ENCODE measurements at regions not wholly inside any gene's neighbourhood (a gene's known extent, or its start where the extent isn't known, plus 50 kb on each side); places are given as distances from the start of the nearest gene placed in this dataset.

DNA sequence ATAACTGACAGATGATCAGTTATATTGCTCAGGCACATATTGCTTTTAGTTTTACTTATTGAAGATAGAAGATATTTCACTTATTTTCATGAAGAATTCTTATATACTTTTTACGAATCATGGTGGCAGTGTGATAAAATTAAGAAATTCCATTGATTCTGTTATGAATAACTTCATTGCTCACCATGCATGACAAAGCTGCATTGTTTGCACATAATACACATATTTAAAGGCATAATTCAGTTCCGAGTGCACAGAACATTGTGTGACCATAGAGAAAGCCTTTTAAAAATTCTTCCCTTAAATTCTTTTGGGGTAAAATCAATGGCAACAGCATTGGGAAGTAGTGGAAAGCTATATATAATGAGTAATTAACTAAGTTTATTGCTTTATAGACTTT, 82.5 kb upstream of the NAALADL2 start:
- Histone ChIP-seq H3K9me3 (no peaks in the 10 kb centered on the region), H3K4me1 (no peaks in the 10 kb centered on the region), H3K4me3 (no peak overlapping the region), H3K27me3 (no peaks in the 10 kb centered on the region), H3K27ac (no peak overlapping the region), H3K36me3 (ENCODE audit: low read depth, missing control alignments) (no peaks in the 10 kb centered on the region)
- WGBS, 2 donors, result 58 to 81% methylated on average over 2 of the region's 2 CpGs
- intact Hi-C loops (cut with DNase I; ENCODE audit: low total_unique reads), result no loop called here
- TF ChIP-seq, protein P1, sequence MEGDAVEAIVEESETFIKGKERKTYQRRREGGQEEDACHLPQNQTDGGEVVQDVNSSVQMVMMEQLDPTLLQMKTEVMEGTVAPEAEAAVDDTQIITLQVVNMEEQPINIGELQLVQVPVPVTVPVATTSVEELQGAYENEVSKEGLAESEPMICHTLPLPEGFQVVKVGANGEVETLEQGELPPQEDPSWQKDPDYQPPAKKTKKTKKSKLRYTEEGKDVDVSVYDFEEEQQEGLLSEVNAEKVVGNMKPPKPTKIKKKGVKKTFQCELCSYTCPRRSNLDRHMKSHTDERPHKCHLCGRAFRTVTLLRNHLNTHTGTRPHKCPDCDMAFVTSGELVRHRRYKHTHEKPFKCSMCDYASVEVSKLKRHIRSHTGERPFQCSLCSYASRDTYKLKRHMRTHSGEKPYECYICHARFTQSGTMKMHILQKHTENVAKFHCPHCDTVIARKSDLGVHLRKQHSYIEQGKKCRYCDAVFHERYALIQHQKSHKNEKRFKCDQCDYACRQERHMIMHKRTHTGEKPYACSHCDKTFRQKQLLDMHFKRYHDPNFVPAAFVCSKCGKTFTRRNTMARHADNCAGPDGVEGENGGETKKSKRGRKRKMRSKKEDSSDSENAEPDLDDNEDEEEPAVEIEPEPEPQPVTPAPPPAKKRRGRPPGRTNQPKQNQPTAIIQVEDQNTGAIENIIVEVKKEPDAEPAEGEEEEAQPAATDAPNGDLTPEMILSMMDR (IDR thresholded peaks at IDR 0.05), result no peak
- TF ChIP-seq POLR2A (IDR thresholded peaks at IDR 0.05), result no peak
- no peak for DNase-seq

DNA sequence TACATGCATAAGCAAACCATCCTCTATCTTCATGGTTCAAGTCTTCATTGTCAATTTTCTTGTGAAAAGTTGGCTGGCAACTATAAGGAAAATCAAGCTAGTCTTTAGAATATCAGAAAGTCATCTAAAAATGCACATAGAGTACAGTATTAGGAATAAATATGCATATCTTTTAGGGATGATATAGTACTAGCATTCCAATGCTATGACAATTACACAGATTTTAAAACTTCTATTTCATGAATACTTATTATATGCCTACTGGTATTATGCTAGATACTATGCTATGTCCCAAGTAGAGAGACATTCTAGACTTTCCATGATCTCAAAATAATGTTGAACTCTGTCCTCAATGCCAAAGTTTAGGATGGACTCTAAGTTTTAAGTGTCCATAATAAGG, 81.3 kb upstream of the NAALADL2 start:
- no peak for DNase-seq
- H3K4me3 ChIP-seq, result no peak overlapping the region
- H3K4me1 ChIP-seq, result no peaks in the 10 kb centered on the region
- H3K27me3 ChIP-seq, result no peaks in the 10 kb centered on the region
- H3K36me3 ChIP-seq (ENCODE audit: low read depth, missing control alignments), result no peaks in the 10 kb centered on the region
- no peaks in the 10 kb centered on the region for H3K9me3 ChIP-seq
- no peak for TF ChIP-seq POLR2A (IDR thresholded peaks at IDR 0.05)
- TF ChIP-seq, protein P1 (IDR thresholded peaks at IDR 0.05), result no peak
- no peak overlapping the region for H3K27ac ChIP-seq
- intact Hi-C loops (cut with DNase I; ENCODE audit: low total_unique reads), result no loop called here

DNA sequence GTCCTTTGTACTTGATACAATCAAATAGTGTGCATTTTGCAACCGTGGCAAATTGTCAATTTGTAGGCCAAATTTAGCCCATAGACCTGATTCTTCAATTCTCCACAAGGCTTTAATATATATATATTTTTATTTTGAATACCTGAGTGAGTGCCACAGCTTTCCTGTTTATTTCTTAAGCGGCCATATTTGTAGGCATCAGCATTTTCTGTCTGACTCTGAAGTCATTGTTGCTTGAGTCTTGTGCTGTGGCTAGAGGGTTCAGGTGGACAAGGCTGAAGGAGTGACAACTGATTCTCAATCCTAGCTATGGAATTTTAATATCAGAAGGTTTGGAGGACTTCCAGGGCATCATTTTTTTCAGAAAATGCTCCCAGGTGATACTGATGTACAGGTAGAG, 75.6 kb upstream of the NAALADL2 start:
- Histone ChIP-seq H3K4me3 (no peak overlapping the region), H3K27me3 (no peaks in the 10 kb centered on the region), H3K36me3 (ENCODE audit: low read depth, missing control alignments) (no peaks in the 10 kb centered on the region), H3K27ac (no peak overlapping the region), H3K9me3 (no peaks in the 10 kb centered on the region), H3K4me1 (no peaks in the 10 kb centered on the region)
- no peak for TF ChIP-seq POLR2A (IDR thresholded peaks at IDR 0.05)
- 80 to 91% methylated on average over 2 of the region's 2 CpGs for whole genome bisulfite sequencing, 2 donors
- intact Hi-C loops (cut with DNase I; ENCODE audit: low total_unique reads), result no loop called here
- DNase-seq, result no peak

- intact Hi-C loops (cut with DNase I; ENCODE audit: low total_unique reads), result no loop called here
- WGBS, 2 donors, result 94% methylated on average over 4 of the region's 4 CpGs
These were observed 74.8 kb upstream of the NAALADL2 start for GRCh38 chr3:174784206-174784934.

DNA sequence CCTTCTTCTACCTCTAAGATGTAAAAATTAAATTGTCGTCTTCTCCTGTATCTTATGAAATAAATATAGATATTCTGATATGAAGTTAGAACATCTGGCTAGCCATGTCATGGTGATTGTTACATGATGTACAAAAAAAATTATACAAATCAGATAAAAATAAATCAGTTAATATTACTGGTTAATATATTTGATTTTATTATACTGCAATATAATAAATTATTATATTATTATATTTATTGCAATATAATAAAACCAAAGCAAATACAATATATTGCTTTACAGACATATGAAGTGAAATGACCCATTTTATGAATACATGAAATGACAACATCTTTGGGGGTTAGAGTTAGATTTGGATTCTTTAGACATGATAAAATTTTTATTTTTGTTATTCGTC, 72.3 kb upstream of the NAALADL2 start:
- no peaks in the 10 kb centered on the region for H3K9me3 ChIP-seq
- TF ChIP-seq, protein P1 (IDR thresholded peaks at IDR 0.05), result no peak
- no peak for TF ChIP-seq POLR2A (IDR thresholded peaks at IDR 0.05)
- H3K4me1 ChIP-seq, result no peaks in the 10 kb centered on the region
- H3K36me3 ChIP-seq (ENCODE audit: low read depth, missing control alignments), result no peaks in the 10 kb centered on the region
- WGBS, 2 donors, result 83 to 97% methylated on average over 2 of the region's 2 CpGs
- H3K27me3 ChIP-seq, result no peaks in the 10 kb centered on the region
- H3K4me3 ChIP-seq, result no peak overlapping the region
- no peak overlapping the region for H3K27ac ChIP-seq
- DNase-seq, result no peak
- intact Hi-C loops (cut with DNase I; ENCODE audit: low total_unique reads), result no loop called here

More at GRCh38 chr3:174784206-174784934, 74.8 kb upstream of the NAALADL2 start:
- H3K36me3 ChIP-seq (ENCODE audit: low read depth, missing control alignments), result no peaks in the 10 kb centered on the region
- TF ChIP-seq, protein P1 (IDR thresholded peaks at IDR 0.05), result no peak
- TF ChIP-seq POLR2A (IDR thresholded peaks at IDR 0.05), result no peak
- no peak overlapping the region for H3K27ac ChIP-seq
- H3K4me1 ChIP-seq, result no peaks in the 10 kb centered on the region
- no peak overlapping the region for H3K4me3 ChIP-seq
- DNase-seq, result no peak
- no peaks in the 10 kb centered on the region for H3K27me3 ChIP-seq
- H3K9me3 ChIP-seq, result no peaks in the 10 kb centered on the region
